Subcutaneous abdominal adipose tissue (tissue), 5 donors: ENCODE measurements at regions not wholly inside any gene's neighbourhood (a gene's known extent, or its start where the extent isn't known, plus 50 kb on each side); places are given as distances from the start of the nearest gene placed in this dataset.

Experiments used
- H3K27ac ChIP-seq: one replicate; pipeline ENCODE4 v1.7.0; 2013; ENCODE audit warnings: low read depth, mild to moderate bottlenecking, inconsistent platforms, low read length, moderate library complexity
- H3K27me3 ChIP-seq, 5 donors: one replicate each; pipeline ENCODE4 v1.7.0; 2013; ENCODE audit warnings: low read length in 5 of 5, inconsistent platforms in 1 of 5; ENCODE audit not compliant: control insufficient read depth in 5 of 5, insufficient read depth in 4 of 5
- H3K36me3 ChIP-seq, 5 donors: one replicate each; pipeline ENCODE4 v1.7.0; 2013; ENCODE audit warnings: low read length in 5 of 5; ENCODE audit not compliant: control insufficient read depth in 5 of 5, insufficient read depth in 5 of 5
- H3K4me1 ChIP-seq, 5 donors: one replicate each; pipeline ENCODE4 v1.7.0; 2013; ENCODE audit warnings: low read length in 5 of 5, mild to moderate bottlenecking in 3 of 5, moderate library complexity in 1 of 5; ENCODE audit not compliant: control insufficient read depth in 5 of 5, insufficient read depth in 5 of 5
- H3K4me3 ChIP-seq, 5 donors: one replicate each; pipeline ENCODE4 v1.7.0; 2013; ENCODE audit warnings: low read length in 5 of 5, low read depth in 1 of 5
- H3K9ac ChIP-seq, 5 donors: one replicate each; pipeline ENCODE4 v1.7.0; 2013; ENCODE audit warnings: low read length in 5 of 5, mild to moderate bottlenecking in 4 of 5, moderate library complexity in 3 of 5
- H3K9me3 ChIP-seq, 5 donors: one replicate each; pipeline ENCODE4 v1.7.0; 2013; ENCODE audit warnings: low read length in 5 of 5; ENCODE audit not compliant: control insufficient read depth in 5 of 5
- donor health status: healthy.
- donor health status: healthy.
- donor health status: healthy.
- donor health status: healthy.
- donor health status: healthy.

GRCh38 chr5:113652161-113652560 is 138.7 kb downstream of the YTHDC2 start:
- Histone ChIP-seq H3K9ac (no peak overlapping the region), H3K4me1 (no peaks in the 10 kb centered on the region), H3K36me3 (no peaks in the 10 kb centered on the region), H3K4me3 (no peak overlapping the region), H3K27me3 (no peaks in the 10 kb centered on the region), H3K9me3 (peaks cover 0 to 3% (median 0%) of the 10 kb centered on the region in 5 donors), H3K27ac (no peak overlapping the region)

- H3K9me3 ChIP-seq: peaks cover 0 to 3% (median 0%) of the 10 kb centered on the region in 5 donors
- no peaks in the 10 kb centered on the region for H3K36me3 ChIP-seq
- H3K4me3 ChIP-seq: no peak overlapping the region
- H3K9ac ChIP-seq: no peak overlapping the region
- no peaks in the 10 kb centered on the region for H3K4me1 ChIP-seq
- no peak overlapping the region for H3K27ac ChIP-seq
- H3K27me3 ChIP-seq: no peaks in the 10 kb centered on the region
Observed at GRCh38 chr5:113654828-113655227, 141.3 kb downstream of the YTHDC2 start.

- no peak overlapping the region for H3K27ac ChIP-seq
- H3K4me1 ChIP-seq: no peaks in the 10 kb centered on the region
Observed at GRCh38 chr5:113660206-113660605, 146.7 kb downstream of the YTHDC2 start.

GRCh38 chr5:113660706-113661250 is 147.3 kb downstream of the YTHDC2 start:
- Histone ChIP-seq H3K9me3 (no peaks in the 10 kb centered on the region), H3K4me3 (no peak overlapping the region), H3K9ac (no peak overlapping the region), H3K4me1 (no peaks in the 10 kb centered on the region), H3K27ac (no peak overlapping the region), H3K36me3 (no peaks in the 10 kb centered on the region), H3K27me3 (no peaks in the 10 kb centered on the region)

More at GRCh38 chr5:113660206-113660605, 146.7 kb downstream of the YTHDC2 start:
- Histone ChIP-seq H3K9ac (no peak overlapping the region), H3K36me3 (no peaks in the 10 kb centered on the region), H3K4me3 (no peak overlapping the region), H3K27me3 (no peaks in the 10 kb centered on the region), H3K9me3 (no peaks in the 10 kb centered on the region)

- peaks cover 0 to 2% (median 0%) of the 10 kb centered on the region in 5 donors for H3K9me3 ChIP-seq
- no peak overlapping the region for H3K9ac ChIP-seq
- H3K27ac ChIP-seq: no peak overlapping the region
- no peaks in the 10 kb centered on the region for H3K4me1 ChIP-seq
- no peak overlapping the region for H3K4me3 ChIP-seq
- no peaks in the 10 kb centered on the region for H3K36me3 ChIP-seq
- no peaks in the 10 kb centered on the region for H3K27me3 ChIP-seq
Observed at GRCh38 chr5:113663879-113664541, 150.5 kb downstream of the YTHDC2 start.

GRCh38 chr5:113673041-113673440 is 159.5 kb downstream of the YTHDC2 start:
- Histone ChIP-seq H3K4me3 (no peak overlapping the region), H3K4me1 (no peaks in the 10 kb centered on the region), H3K27me3 (no peaks in the 10 kb centered on the region), H3K27ac (no peak overlapping the region), H3K9me3 (peaks cover 0 to 2% (median 0%) of the 10 kb centered on the region in 5 donors), H3K36me3 (no peaks in the 10 kb centered on the region), H3K9ac (no peak overlapping the region)

- Histone ChIP-seq H3K27ac (no peak overlapping the region), H3K36me3 (no peaks in the 10 kb centered on the region), H3K9ac (no peak overlapping the region), H3K9me3 (no peaks in the 10 kb centered on the region), H3K4me3 (no peak overlapping the region), H3K27me3 (no peaks in the 10 kb centered on the region), H3K4me1 (no peaks in the 10 kb centered on the region)
Observed at GRCh38 chr5:113675166-113675565, 161.7 kb downstream of the YTHDC2 start.

- Histone ChIP-seq H3K4me1 (no peaks in the 10 kb centered on the region), H3K9ac (no peak overlapping the region), H3K4me3 (no peak overlapping the region), H3K27me3 (no peaks in the 10 kb centered on the region), H3K9me3 (no peaks in the 10 kb centered on the region), H3K27ac (no peak overlapping the region), H3K36me3 (no peaks in the 10 kb centered on the region)
Observed at GRCh38 chr5:113678202-113678601, 164.7 kb downstream of the YTHDC2 start.

GRCh38 chr5:113678924-113679575 is 165.6 kb downstream of the YTHDC2 start:
- Histone ChIP-seq H3K9me3 (no peaks in the 10 kb centered on the region), H3K9ac (no peak overlapping the region), H3K4me1 (no peaks in the 10 kb centered on the region), H3K36me3 (no peaks in the 10 kb centered on the region), H3K27me3 (no peaks in the 10 kb centered on the region), H3K4me3 (no peak overlapping the region), H3K27ac (no peak overlapping the region)

GRCh38 chr5:113680534-113680933 is 167.0 kb downstream of the YTHDC2 start:
- Histone ChIP-seq H3K36me3 (no peaks in the 10 kb centered on the region), H3K27me3 (no peaks in the 10 kb centered on the region), H3K27ac (no peak overlapping the region), H3K4me1 (no peaks in the 10 kb centered on the region), H3K9ac (no peak overlapping the region), H3K4me3 (no peak overlapping the region), H3K9me3 (no peaks in the 10 kb centered on the region)
